Bronchial epithelial cell (primary cell): ENCODE measurements at regions not wholly inside any gene's neighbourhood (a gene's known extent, or its start where the extent isn't known, plus 50 kb on each side); places are given as distances from the start of the nearest gene placed in this dataset.
"Not testable (repeated sequence)": the region's sequence is repeated elsewhere in the genome, so short reads cannot be mapped to it uniquely, and the experiment has no call there.

Experiments
- DNase-seq: peaks from one replicate; pipeline ENCODE4 v3.0.0-alpha.2; 2010; ENCODE audit warnings: low read depth
- FAIRE-seq: peaks from 2 replicates; lab custom pipeline; 2011; peaks lifted over from hg19 to GRCh38; lab: Jason Lieb, UNC
- H3K27me3 ChIP-seq: 2 replicates; pipeline ENCODE4 v1.5.1; 2011; ENCODE audit warnings: low read length; ENCODE audit not compliant: control insufficient read depth, insufficient read depth
- H3K36me3 ChIP-seq: 2 replicates; pipeline ENCODE4 v1.5.1; 2011; ENCODE audit warnings: low read length; ENCODE audit not compliant: control insufficient read depth, insufficient read depth
- H3K4me3 ChIP-seq: 2 replicates; pipeline ENCODE4 v1.5.1; 2011; ENCODE audit warnings: mild to moderate bottlenecking, low read depth, low read length, control low read depth
- TF ChIP-seq, protein P1 (sequence below): IDR thresholded peaks from 2 replicates; pipeline ENCODE4 v1.5.1; 2011; ENCODE audit warnings: mild to moderate bottlenecking, moderate library complexity, low read length, control low read depth, inconsistent platforms; ENCODE audit not compliant: insufficient read depth, severe bottlenecking

DNA sequence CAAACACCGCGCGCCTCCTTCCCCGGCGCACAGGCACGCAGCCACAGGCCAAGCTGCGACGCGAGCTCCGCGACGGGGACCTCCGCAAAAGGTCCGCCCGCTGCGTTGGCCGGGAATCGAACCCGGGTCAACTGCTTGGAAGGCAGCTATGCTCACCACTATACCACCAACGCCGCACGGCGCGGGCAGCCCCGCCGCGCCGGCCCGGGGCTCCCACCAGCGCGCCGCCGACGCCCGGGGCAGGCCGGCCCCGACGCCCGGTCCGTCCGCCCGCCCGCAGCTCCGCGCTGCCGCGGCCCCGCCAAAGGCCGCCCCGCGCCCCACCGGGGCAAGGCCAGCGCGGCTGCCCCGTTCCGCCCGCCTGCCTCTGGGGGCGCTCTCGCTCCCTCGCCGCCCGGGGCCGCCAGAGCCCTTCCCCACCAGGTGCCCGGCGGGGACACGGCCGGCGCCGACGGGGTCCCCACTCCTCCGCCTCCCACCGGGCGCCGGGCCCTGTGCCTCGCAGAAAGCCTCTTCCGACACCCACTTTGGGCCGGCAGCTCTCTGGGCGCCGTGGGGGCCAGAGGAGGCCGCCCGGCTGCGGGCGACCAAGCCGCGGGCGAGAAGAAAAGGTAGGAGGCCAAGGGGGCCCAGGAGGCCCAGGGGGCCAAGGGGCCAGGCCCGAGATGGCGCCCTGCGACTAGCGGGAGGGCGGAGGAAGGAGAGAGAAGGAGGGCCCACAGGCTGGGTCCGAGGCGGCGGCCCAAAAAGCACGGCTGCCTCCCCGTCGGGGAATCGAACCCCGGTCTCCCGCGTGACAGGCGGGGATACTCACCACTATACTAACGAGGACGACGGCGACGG lies 50.2 kb upstream of the FCGR2A start:
- FAIRE-seq, H3K36me3 ChIP-seq, DNase-seq, H3K27me3 ChIP-seq, H3K4me3 ChIP-seq: not testable (repeated sequence)

DNA sequence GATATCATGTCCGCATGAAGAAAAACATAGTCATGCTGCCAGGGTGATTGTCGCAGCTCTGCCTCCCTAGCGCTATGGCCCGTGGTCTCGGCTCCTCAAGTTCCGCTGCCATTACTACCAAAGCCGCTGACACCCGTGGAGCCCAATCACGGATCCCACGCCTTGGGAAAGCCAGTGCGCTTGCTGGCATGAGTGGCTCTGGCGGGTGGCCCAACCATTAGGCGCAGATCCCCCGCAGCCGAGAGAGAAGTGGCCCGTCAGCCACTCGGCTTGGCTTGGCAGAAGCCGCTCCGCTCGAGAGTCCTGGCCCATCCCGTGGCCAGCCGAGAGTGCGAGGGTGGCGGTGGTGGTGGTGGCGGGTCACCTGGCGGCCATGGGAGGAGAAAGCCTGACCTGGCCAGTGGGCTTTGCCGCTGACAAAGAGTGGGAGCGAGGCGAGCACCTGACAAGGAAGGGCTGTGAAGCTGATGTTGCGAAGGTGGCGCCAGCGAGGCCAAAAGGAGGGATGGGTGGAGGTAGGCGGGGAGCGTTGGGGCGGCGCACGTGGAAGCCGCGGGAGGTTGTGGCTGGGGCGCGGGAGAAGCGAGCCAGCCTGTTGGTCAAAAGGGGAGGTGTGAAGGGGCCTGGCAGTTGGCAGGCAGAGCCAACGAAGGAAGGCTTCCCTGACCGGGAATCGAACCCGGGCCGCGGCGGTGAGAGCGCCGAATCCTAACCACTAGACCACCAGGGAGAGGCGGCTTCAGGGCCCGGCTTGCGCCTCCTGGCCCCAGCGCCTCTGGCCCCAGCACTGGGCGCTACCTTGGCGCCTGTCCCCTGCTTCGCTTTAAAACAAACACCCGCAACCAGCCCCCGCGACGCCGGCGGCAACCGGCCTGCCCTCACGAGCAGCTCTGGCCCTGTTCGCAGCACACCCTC lies 51.0 kb upstream of the FCGR2A start:
- DNase-seq, H3K36me3 ChIP-seq, H3K4me3 ChIP-seq, FAIRE-seq, H3K27me3 ChIP-seq: not testable (repeated sequence)

DNA sequence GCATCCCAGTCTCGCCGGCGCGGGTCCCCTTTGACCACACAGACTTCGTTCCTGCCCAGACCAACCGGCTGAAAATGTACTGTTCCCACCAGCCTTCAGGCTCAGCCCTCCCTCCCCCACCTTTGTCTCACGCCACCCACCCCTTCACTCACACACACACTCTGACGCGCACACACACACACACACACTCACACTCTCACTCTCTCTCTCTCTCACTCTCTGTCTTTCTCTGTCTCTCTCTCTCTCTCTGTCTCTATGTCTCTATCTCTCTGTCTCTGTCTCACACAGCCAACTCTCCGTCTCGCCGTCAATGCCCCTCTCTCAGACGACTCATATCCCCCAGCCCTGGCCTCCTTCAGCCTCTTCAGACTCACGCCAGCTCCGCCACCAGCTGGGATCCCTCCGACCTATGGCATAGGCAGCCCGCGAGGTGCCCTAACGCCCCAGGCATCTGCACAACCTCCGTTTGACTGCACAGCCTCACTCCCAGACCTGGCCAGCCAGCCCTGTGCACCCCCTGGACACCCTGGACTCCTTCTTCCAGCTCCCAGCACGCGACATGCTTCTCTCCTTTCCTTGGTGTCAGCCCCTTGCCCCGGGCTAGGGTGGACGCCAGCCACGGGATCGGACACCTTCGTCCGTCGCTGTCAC lies 53.4 kb upstream of the FCGR2A start:
- DNase-seq, H3K36me3 ChIP-seq, FAIRE-seq, H3K4me3 ChIP-seq, H3K27me3 ChIP-seq: not testable (repeated sequence)

DNA sequence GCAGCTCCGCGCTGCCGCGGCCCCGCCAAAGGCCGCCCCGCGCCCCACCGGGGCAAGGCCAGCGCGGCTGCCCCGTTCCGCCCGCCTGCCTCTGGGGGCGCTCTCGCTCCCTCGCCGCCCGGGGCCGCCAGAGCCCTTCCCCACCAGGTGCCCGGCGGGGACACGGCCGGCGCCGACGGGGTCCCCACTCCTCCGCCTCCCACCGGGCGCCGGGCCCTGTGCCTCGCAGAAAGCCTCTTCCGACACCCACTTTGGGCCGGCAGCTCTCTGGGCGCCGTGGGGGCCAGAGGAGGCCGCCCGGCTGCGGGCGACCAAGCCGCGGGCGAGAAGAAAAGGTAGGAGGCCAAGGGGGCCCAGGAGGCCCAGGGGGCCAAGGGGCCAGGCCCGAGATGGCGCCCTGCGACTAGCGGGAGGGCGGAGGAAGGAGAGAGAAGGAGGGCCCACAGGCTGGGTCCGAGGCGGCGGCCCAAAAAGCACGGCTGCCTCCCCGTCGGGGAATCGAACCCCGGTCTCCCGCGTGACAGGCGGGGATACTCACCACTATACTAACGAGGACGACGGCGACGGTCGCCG lies 57.4 kb upstream of the FCGR2A start:
- not testable (repeated sequence) for DNase-seq, H3K27me3 ChIP-seq, H3K4me3 ChIP-seq, H3K36me3 ChIP-seq, FAIRE-seq

DNA sequence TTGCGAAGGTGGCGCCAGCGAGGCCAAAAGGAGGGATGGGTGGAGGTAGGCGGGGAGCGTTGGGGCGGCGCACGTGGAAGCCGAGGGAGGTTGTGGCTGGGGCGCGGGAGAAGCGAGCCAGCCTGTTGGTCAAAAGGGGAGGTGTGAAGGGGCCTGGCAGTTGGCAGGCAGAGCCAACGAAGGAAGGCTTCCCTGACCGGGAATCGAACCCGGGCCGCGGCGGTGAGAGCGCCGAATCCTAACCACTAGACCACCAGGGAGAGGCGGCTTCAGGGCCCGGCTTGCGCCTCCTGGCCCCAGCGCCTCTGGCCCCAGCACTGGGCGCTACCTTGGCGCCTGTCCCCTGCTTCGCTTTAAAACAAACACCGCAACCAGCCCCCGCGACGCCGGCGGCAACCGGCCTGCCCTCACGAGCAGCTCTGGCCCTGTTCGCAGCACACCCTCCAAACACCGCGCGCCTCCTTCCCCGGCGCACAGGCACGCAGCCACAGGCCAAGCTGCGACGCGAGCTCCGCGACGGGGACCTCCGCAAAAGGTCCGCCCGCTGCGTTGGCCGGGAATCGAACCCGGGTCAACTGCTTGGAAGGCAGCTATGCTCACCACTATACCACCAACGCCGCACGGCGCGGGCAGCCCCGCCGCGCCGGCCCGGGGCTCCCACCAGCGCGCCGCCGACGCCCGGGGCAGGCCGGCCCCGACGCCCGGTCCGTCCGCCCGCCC lies 58.1 kb upstream of the FCGR2A start:
- not testable (repeated sequence) for H3K27me3 ChIP-seq, FAIRE-seq, DNase-seq, H3K4me3 ChIP-seq, H3K36me3 ChIP-seq

DNA sequence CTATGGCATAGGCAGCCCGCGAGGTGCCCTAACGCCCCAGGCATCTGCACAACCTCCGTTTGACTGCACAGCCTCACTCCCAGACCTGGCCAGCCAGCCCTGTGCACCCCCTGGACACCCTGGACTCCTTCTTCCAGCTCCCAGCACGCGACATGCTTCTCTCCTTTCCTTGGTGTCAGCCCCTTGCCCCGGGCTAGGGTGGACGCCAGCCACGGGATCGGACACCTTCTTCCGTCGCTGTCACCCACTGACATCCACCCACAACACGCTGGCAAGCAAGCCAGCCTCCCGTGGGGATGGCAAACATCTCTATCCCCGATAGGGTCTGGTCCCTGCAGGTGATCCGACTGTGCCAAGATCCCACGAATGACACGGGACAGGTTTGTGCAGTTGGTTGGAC lies 60.5 kb upstream of the FCGR2A start:
- not testable (repeated sequence) for FAIRE-seq

DNA sequence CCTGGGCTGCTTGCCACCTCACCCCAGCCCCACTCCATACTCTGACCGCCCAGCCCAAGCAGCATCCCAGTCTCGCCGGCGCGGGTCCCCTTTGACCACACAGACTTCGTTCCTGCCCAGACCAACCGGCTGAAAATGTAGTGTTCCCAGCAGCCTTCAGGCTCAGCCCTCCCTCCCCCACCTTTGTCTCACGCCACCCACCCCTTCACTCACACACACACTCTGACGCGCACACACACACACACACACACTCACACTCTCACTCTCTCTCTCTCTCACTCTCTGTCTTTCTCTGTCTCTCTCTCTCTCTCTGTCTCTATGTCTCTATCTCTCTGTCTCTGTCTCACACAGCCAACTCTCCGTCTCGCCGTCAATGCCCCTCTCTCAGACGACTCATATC lies 61.0 kb upstream of the FCGR2A start:
- not testable (repeated sequence) for H3K36me3 ChIP-seq, FAIRE-seq, H3K4me3 ChIP-seq, DNase-seq, H3K27me3 ChIP-seq

More for the DNA sequence above, 60.5 kb upstream of the FCGR2A start:
- DNase-seq, H3K4me3 ChIP-seq, H3K36me3 ChIP-seq, H3K27me3 ChIP-seq: not testable (repeated sequence)

DNA sequence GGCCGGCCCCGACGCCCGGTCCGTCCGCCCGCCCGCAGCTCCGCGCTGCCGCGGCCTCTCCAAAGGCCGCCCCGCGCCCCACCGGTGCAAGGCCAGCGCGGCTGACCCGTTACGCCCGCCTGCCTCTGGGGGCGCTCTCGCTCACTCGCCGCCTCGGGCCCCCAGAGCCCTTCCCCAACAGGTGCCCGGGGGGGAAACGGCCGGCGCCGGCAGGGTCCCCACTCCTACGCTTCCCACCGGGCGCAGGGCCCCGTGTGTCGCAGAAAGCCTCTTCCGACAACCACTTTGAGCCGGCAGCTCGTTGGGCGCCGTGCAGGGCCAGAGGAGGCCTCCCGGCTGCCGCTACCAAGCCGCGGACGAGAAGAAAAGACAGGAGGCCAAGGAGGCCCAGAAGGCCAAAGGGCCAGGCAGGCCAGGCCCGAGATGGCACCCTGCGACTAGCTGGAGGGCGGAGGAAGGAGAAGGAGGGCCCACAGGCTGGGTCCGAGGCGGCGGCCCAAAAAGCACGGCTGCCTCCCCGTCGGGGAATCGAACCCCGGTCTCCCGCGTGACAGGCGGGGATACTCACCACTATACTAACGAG lies 64.9 kb upstream of the FCGR2A start:
- no peaks in the 10 kb centered on the region for H3K36me3 ChIP-seq
- FAIRE-seq (no peak), DNase-seq (peak; percentile 19)
- H3K27me3 ChIP-seq, result no peaks in the 10 kb centered on the region
- TF ChIP-seq, protein P1, sequence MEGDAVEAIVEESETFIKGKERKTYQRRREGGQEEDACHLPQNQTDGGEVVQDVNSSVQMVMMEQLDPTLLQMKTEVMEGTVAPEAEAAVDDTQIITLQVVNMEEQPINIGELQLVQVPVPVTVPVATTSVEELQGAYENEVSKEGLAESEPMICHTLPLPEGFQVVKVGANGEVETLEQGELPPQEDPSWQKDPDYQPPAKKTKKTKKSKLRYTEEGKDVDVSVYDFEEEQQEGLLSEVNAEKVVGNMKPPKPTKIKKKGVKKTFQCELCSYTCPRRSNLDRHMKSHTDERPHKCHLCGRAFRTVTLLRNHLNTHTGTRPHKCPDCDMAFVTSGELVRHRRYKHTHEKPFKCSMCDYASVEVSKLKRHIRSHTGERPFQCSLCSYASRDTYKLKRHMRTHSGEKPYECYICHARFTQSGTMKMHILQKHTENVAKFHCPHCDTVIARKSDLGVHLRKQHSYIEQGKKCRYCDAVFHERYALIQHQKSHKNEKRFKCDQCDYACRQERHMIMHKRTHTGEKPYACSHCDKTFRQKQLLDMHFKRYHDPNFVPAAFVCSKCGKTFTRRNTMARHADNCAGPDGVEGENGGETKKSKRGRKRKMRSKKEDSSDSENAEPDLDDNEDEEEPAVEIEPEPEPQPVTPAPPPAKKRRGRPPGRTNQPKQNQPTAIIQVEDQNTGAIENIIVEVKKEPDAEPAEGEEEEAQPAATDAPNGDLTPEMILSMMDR, result peak; percentile 74
- peak overlapping the region; percentile 57 for H3K4me3 ChIP-seq
